CD4-positive, CD25-positive, alpha-beta regulatory T cell (primary cell): ENCODE measurements at regions not wholly inside any gene's neighbourhood (a gene's known extent, or its start where the extent isn't known, plus 50 kb on each side); places are given as distances from the start of the nearest gene placed in this dataset.

Experiments
- ATAC-seq, 2 donors: fragments of 150-1000 bp; cut with Tn5 transposase; one replicate each; pipeline ENCODE4 v1.10.0; 2021; ENCODE audit warnings: low read depth in 2 of 2, moderate number of reproducible peaks in 2 of 2, moderate library complexity in 1 of 2
- DNase-seq, 3 donors: peaks; one replicate each; pipeline versions ENCODE4 v3.0.0 to v3.0.0-alpha.2; 2012 to 2022; ENCODE audit warnings: mixed read lengths in 1 of 3
- H3K27ac ChIP-seq: one replicate; pipeline ENCODE4 v1.7.0; 2013; ENCODE audit warnings: mild to moderate bottlenecking, low read length; ENCODE audit not compliant: insufficient read depth, poor library complexity, severe bottlenecking
- H3K27me3 ChIP-seq: one replicate; pipeline ENCODE4 v1.7.0; 2013; ENCODE audit warnings: low read length; ENCODE audit not compliant: control insufficient read depth, insufficient read depth
- H3K36me3 ChIP-seq: one replicate; pipeline ENCODE4 v1.7.0; 2013; ENCODE audit warnings: mild to moderate bottlenecking, low read length, moderate library complexity; ENCODE audit not compliant: control insufficient read depth, insufficient read depth
- H3K4me1 ChIP-seq: 2 replicates; pipeline ENCODE4 v1.7.0; 2013; ENCODE audit warnings: mild to moderate bottlenecking, low read length; ENCODE audit not compliant: insufficient read depth, control insufficient read depth, poor library complexity, severe bottlenecking
- H3K4me3 ChIP-seq: one replicate; pipeline ENCODE4 v1.7.0; 2013; ENCODE audit warnings: low read depth, mild to moderate bottlenecking, low read length, moderate library complexity
- H3K9me3 ChIP-seq, 2 experiments: 1 replicate in 1 of 2; 2 replicates in 1 of 2; pipeline ENCODE4 v1.7.0; 2013; ENCODE audit warnings: low read length in 2 of 2, mild to moderate bottlenecking in 1 of 2, moderate library complexity in 1 of 2; ENCODE audit not compliant: control insufficient read depth in 2 of 2
- H3K27ac Mint-ChIP-seq, 3 donors: one replicate each; pipeline ENCODE4 v1.8.0; 2020 to 2022; ENCODE audit warnings: mild to moderate bottlenecking in 3 of 3, mixed read lengths in 3 of 3, moderate library complexity in 2 of 3
- H3K27me3 Mint-ChIP-seq: one replicate; pipeline ENCODE4 v1.8.0; 2022; ENCODE audit warnings: mild to moderate bottlenecking, mixed read lengths
- H3K36me3 Mint-ChIP-seq: one replicate; pipeline ENCODE4 v1.8.0; 2020; ENCODE audit warnings: mixed read lengths
- H3K4me1 Mint-ChIP-seq, 4 donors: one replicate each; pipeline ENCODE4 v1.8.0; 2020 to 2022; ENCODE audit warnings: mixed read lengths in 4 of 4, mild to moderate bottlenecking in 1 of 4
- H3K4me3 Mint-ChIP-seq, 4 donors: one replicate each; pipeline ENCODE4 v1.8.0; 2020 to 2022; ENCODE audit warnings: mild to moderate bottlenecking in 4 of 4, mixed read lengths in 4 of 4, moderate library complexity in 3 of 4
- H3K9me3 Mint-ChIP-seq, 7 donors: one replicate each; pipeline ENCODE4 v1.8.0; 2020 to 2022; ENCODE audit warnings: mixed read lengths in 7 of 7, mild to moderate bottlenecking in 3 of 7, moderate library complexity in 2 of 7

- no peaks in the 10 kb centered on the region for H3K4me1 ChIP-seq
- peak overlapping the region in 1 of 3 donors; percentile 55 for H3K27ac Mint-ChIP-seq
- H3K27me3 Mint-ChIP-seq = peaks cover 6% of the 10 kb centered on the region
- H3K36me3 Mint-ChIP-seq = no peaks in the 10 kb centered on the region
- H3K36me3 ChIP-seq = no peaks in the 10 kb centered on the region
- H3K9me3 ChIP-seq = no peaks in the 10 kb centered on the region
- no peaks in the 10 kb centered on the region for H3K4me1 Mint-ChIP-seq
- H3K27me3 ChIP-seq = no peaks in the 10 kb centered on the region
- DNase-seq (no peak), ATAC-seq (no peak)
- H3K9me3 Mint-ChIP-seq = peaks cover 0 to 7% (median 0%) of the 10 kb centered on the region in 7 donors
- no peak overlapping the region for H3K27ac ChIP-seq
- no peak overlapping the region for H3K4me3 ChIP-seq
- no peak overlapping the region for H3K4me3 Mint-ChIP-seq
Measured at GRCh38 chr10:16361086-16361485, 75.7 kb upstream of the PTER start.

- Mint-ChIP-seq H3K36me3 (no peaks in the 10 kb centered on the region), H3K9me3 (peaks cover 0 to 7% (median 0%) of the 10 kb centered on the region in 7 donors), H3K27me3 (peaks cover 15% of the 10 kb centered on the region), H3K27ac (no peak overlapping the region), H3K4me3 (no peak overlapping the region), H3K4me1 (no peaks in the 10 kb centered on the region)
- Histone ChIP-seq H3K9me3 (no peaks in the 10 kb centered on the region), H3K27me3 (no peaks in the 10 kb centered on the region), H3K36me3 (no peaks in the 10 kb centered on the region), H3K27ac (no peak overlapping the region), H3K4me3 (no peak overlapping the region), H3K4me1 (no peaks in the 10 kb centered on the region)
- DNase-seq (no peak), ATAC-seq (no peak)
Measured at GRCh38 chr10:16363741-16364140, 73.1 kb upstream of the PTER start.

DNA sequence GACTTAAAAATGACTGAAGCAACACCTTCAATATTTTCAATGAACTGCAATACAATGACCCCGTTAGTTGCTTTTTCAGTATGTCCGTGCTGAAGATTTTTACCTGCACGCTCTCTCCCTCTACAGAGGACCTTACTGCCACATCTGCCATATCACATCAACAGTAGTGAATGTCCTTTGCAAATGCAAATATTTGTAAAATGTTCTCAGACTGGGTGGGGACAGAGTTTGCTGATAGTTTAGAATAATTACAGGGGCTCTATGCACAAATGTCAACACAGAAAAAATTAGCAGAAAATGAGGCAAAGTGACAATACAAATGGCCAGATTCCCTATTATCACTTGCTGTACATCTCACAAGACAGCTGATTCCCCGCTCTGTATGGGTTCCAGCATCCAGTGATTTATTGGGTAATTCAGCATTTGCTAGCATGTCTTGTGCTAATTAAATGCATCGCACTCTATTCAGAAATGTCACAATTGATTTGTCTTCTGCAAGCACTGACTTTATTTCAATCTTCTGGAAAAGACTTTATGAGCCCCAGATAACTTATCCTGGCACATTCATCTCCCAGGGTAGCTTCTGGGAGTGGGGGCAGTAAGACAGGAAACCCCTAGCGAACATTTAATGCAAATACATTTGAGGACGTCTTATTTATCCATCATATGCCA lies 69.1 kb upstream of the PTER start:
- DNase-seq (no peak), ATAC-seq (no peak)
- Histone ChIP-seq H3K4me3 (no peak overlapping the region), H3K36me3 (no peaks in the 10 kb centered on the region), H3K27ac (no peak overlapping the region), H3K4me1 (no peaks in the 10 kb centered on the region), H3K9me3 (no peaks in the 10 kb centered on the region), H3K27me3 (no peaks in the 10 kb centered on the region)
- H3K27me3 Mint-ChIP-seq = peaks cover 9% of the 10 kb centered on the region
- no peak overlapping the region for H3K27ac Mint-ChIP-seq
- no peak overlapping the region for H3K4me3 Mint-ChIP-seq
- H3K36me3 Mint-ChIP-seq = no peaks in the 10 kb centered on the region
- H3K9me3 Mint-ChIP-seq = no peaks in the 10 kb centered on the region
- no peaks in the 10 kb centered on the region for H3K4me1 Mint-ChIP-seq

GRCh38 chr10:16381083-16381482 lies 55.7 kb upstream of the PTER start:
- H3K36me3 ChIP-seq = no peaks in the 10 kb centered on the region
- peaks cover 5% of the 10 kb centered on the region for H3K27me3 Mint-ChIP-seq
- no peak overlapping the region for H3K4me3 Mint-ChIP-seq
- H3K27ac ChIP-seq = no peak overlapping the region
- no peak overlapping the region for H3K4me3 ChIP-seq
- no peak overlapping the region for H3K27ac Mint-ChIP-seq
- no peaks in the 10 kb centered on the region for H3K4me1 ChIP-seq
- no peak for ATAC-seq
- no peak for DNase-seq
- no peaks in the 10 kb centered on the region for H3K4me1 Mint-ChIP-seq
- H3K36me3 Mint-ChIP-seq = no peaks in the 10 kb centered on the region
- no peaks in the 10 kb centered on the region for H3K9me3 ChIP-seq
- H3K9me3 Mint-ChIP-seq = no peaks in the 10 kb centered on the region
- no peaks in the 10 kb centered on the region for H3K27me3 ChIP-seq

DNA sequence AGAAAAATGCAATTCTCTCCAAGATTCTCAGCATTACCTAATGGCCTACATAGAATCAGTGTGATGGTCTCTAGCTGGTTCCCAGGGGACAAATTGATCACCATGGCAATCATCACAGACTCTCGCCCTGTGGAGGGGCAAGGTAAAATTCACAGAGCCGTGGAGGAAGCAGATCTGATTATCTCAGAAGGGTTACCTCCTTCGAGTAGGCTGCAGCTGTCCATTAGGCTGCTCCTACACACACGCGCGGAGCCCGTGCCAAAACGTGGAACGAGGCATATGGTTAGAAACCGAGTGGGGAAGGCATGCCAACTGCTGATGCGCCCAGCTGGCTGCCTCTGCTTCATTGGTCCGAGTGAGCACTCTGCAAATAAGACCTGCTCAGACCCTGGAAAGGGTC lies 52.8 kb upstream of the PTER start:
- no peaks in the 10 kb centered on the region for H3K9me3 ChIP-seq
- H3K4me3 Mint-ChIP-seq = no peak overlapping the region
- no peaks in the 10 kb centered on the region for H3K4me1 ChIP-seq
- H3K4me3 ChIP-seq = no peak overlapping the region
- H3K4me1 Mint-ChIP-seq = peaks cover 0 to 2% (median 0%) of the 10 kb centered on the region in 4 donors
- H3K27ac Mint-ChIP-seq = no peak overlapping the region
- H3K27me3 ChIP-seq = no peaks in the 10 kb centered on the region
- H3K27ac ChIP-seq = no peak overlapping the region
- H3K36me3 ChIP-seq = no peaks in the 10 kb centered on the region
- DNase-seq (no peak), ATAC-seq (no peak)
- peaks cover 5% of the 10 kb centered on the region for H3K27me3 Mint-ChIP-seq
- no peaks in the 10 kb centered on the region for H3K9me3 Mint-ChIP-seq
- no peaks in the 10 kb centered on the region for H3K36me3 Mint-ChIP-seq

GRCh38 chr10:16386855-16387254 lies 50.0 kb upstream of the PTER start:
- Histone ChIP-seq H3K27me3 (no peaks in the 10 kb centered on the region), H3K4me1 (no peaks in the 10 kb centered on the region), H3K9me3 (no peaks in the 10 kb centered on the region), H3K36me3 (no peaks in the 10 kb centered on the region), H3K27ac (no peak overlapping the region), H3K4me3 (no peak overlapping the region)
- peaks cover 5% of the 10 kb centered on the region for H3K27me3 Mint-ChIP-seq
- H3K9me3 Mint-ChIP-seq = no peaks in the 10 kb centered on the region
- DNase-seq (no peak), ATAC-seq (no peak)
- H3K4me1 Mint-ChIP-seq = peaks cover 0 to 2% (median 0%) of the 10 kb centered on the region in 4 donors
- H3K4me3 Mint-ChIP-seq = no peak overlapping the region
- no peaks in the 10 kb centered on the region for H3K36me3 Mint-ChIP-seq
- no peak overlapping the region for H3K27ac Mint-ChIP-seq
